Dermis microvascular lymphatic vessel endothelial cell (primary cell): ENCODE measurements at regions not wholly inside any gene's neighbourhood (a gene's known extent, or its start where the extent isn't known, plus 50 kb on each side); places are given as distances from the start of the nearest gene placed in this dataset.
A peak's percentile ranks its signal among the peaks of the same experiment; 100 is the strongest.

Experiments used
- DNase-seq, 2 donors: peaks; one replicate each; pipeline versions ENCODE4 v3.0.0 to v3.0.0-alpha.2; 2010; ENCODE audit warnings: low read depth in 2 of 2

GRCh38 chr11:22491555-22492225 lies 133.9 kb downstream of the FANCF start:
- DNase-seq: no peak

- no peak for DNase-seq
Measured at GRCh38 chr11:22479971-22480720, 142.0 kb downstream of the SLC17A6 start.

DNA sequence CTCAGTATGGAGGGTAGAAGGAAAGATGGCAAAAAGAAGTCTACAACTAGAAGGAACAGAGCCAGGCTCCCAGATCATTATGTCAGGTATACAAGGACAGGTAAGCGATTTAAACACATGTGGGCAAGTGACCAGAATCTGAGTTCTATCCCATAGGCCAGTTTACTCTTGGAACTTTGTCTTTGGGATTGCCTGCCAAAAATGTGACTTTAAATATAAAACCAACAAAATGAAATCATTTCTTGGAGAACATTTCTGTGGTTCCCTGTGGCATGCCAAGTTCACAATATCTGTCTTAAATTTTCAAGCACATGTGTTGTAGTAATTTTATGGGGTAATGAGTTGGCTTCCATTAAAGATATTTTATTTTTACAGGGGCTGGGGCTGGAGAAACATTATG lies 141.0 kb downstream of the SLC17A6 start:
- DNase-seq: no peak

GRCh38 chr11:22478169-22478568 lies 140.0 kb downstream of the SLC17A6 start:
- DNase-seq: no peak

DNA sequence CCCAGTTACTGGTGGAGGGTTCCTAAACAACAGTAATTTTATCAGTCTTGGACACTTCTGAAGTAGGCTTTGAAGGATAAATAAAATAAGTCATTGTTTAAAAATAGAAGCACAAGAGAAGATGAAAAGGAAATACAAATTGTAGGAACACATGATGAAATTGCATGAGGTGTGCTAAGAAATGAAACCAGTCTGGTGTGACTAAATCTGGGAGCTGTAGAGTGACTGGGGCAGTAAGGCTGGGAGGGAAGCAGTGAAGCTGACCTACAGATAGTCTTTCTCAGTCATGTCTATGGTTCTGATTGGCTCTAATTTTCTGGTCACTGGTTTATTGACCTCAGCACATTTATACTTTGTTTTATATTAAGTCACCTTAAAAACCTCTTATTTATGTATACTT lies 139.1 kb downstream of the SLC17A6 start:
- no peak for DNase-seq

- no peak for DNase-seq
Measured at GRCh38 chr11:22476589-22476988, 138.4 kb downstream of the SLC17A6 start.

DNA sequence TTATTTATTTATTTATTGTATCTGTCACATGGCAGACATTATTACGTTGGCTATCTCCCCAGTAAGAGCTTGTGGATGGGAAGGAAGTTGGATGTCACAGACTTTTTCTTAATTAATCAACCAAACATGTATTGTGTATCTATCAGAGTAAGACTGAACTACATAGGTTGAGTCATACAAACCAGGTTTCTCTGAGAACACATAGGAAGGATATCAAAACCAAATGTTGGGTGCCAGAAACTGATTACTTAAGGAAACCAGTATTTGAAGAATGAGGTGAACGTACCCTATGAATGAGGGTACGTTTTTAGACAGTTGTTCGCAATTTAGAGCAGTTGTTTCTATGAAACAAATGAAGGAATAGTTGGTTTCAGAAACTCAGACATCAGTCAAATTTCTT lies 136.4 kb downstream of the SLC17A6 start:
- no peak for DNase-seq

GRCh38 chr11:22473586-22473985 lies 135.4 kb downstream of the SLC17A6 start:
- no peak for DNase-seq

- DNase-seq: peak in 1 of 2 donors; percentile 1
Measured at GRCh38 chr11:22472306-22472705, 134.1 kb downstream of the SLC17A6 start.

- DNase-seq: no peak
Measured at GRCh38 chr11:22471385-22471784, 133.2 kb downstream of the SLC17A6 start.

DNA sequence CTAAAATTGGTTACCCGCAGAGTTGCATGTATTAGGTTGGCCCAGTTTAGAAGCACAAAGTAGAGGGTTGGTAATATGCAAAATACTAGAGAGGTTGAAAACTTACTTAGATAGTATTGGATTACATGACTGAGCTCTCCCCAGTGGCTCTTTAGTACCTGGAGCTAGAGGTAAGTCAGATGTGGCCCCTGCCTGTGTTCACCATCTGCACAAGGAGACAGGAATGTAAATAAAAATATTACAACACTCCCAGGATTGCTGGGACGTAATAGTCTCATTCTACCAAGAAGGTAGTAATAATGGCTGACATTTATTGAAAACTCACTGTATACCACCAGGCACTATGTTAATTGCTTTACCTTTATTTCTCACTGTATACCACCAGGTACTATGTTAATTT lies 129.6 kb downstream of the SLC17A6 start:
- DNase-seq: no peak

GRCh38 chr11:22467248-22467647 lies 129.1 kb downstream of the SLC17A6 start:
- DNase-seq: no peak

- no peak for DNase-seq
Measured at GRCh38 chr11:22466809-22467208, 128.6 kb downstream of the SLC17A6 start.

- DNase-seq: no peak
Measured at GRCh38 chr11:22466351-22466750, 128.2 kb downstream of the SLC17A6 start.

DNA sequence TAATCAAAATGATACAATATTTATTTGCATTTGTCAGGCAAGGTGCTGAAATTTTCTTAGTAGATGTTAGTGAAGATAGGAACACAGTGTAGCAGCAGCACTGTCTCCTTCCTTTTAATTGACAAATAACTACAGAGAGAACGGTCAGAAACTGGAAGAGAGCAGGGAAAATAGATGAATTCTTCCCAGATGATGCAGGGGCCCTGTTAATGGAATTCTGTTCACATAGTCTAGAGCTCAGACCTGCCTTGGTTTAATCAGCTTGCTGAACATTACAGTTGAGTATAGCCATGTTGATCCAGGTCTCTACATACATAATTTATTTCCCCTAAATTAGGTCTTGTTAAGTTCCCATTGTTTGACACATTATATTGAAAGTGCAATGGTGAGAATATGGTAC lies 127.4 kb downstream of the SLC17A6 start:
- DNase-seq: no peak

DNA sequence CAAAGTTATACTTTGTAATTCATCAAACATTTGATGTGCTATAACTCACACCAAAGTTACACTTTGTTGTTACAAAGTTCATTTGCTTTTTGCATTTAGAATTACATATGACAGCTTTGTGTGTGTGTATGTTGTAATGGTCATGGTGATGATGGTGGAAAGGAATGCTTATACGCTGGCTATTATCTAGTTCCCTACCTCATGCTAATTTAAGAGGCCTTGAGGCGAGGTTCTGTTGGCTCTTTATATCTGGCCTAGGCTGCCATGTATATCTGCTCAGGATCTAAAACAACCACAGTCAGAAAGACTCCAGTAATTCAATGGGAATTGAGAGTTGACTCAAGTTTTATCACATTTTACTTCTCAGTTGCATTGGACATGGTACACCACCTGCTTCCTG lies 123.4 kb downstream of the SLC17A6 start:
- no peak for DNase-seq

- no peak for DNase-seq
Measured at GRCh38 chr11:22460181-22460580, 122.0 kb downstream of the SLC17A6 start.

DNA sequence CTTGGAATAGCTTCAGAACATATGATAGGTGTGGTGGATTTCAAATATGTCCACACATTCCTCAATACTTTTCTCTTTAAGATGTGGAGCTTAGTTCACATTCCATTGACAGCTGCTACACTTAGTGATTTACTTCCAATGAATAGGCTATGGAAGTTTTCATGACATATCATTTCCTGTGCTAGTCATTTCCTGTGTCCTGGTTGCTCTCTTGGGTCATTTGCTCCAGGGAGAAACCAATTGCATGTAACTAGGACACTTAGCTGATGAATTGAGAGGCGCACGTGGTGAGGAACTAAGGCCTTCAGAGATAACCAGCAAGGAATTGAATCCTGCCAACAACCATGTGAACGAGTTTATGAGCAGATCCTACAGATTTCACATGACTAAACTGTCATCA lies 120.9 kb downstream of the SLC17A6 start:
- peak; percentile 39 to 73 for DNase-seq

DNA sequence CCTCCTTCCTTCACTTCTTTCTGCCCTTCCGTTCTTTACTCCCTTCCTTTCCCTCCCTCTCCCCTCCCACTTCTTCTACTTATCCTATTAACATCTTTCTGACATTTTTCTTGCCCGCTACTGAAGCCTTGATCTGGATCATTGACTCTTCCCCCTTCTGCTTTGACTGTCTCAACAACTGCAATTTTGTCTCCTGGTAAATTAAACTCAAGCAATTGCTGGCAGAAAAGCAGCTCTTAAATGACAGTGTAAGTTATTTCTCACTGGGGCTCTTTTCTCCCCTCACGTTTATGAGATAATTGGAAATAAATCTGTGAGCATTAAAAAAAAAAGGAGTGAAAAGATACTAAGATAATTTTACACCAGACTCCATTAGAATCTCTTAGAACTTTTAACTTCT lies 120.0 kb downstream of the SLC17A6 start:
- no peak for DNase-seq

- DNase-seq: no peak
Measured at GRCh38 chr11:22456993-22457762, 119.0 kb downstream of the SLC17A6 start.

DNA sequence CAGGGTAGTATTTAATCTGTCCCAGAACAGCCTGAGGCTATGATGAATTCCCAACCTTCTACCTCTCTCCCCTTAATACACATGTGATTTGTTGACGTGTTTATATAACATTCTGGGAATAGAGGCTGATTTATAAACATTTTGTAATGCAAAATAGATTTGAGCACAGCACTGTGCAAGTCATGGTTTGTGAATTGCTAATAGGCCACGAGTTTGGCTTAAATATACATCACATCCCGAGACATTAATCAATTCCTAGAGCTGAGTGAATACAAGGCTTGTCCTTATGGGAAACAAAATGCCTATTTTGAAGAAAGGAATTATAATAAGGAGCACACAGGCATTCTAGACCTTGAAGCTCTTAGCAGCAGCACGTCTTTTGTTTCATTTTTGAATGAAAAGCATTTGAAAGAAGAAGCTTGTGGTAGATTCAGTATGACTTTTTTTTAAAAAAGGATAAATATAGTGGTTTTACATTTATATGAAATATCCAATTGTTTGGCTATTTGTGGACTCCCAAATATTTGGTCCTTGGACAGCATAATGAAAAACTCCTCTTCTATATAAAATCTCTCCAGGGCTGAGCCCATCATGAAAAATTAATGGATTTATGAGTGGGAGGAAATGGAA lies 116.4 kb downstream of the SLC17A6 start:
- DNase-seq: no peak

DNA sequence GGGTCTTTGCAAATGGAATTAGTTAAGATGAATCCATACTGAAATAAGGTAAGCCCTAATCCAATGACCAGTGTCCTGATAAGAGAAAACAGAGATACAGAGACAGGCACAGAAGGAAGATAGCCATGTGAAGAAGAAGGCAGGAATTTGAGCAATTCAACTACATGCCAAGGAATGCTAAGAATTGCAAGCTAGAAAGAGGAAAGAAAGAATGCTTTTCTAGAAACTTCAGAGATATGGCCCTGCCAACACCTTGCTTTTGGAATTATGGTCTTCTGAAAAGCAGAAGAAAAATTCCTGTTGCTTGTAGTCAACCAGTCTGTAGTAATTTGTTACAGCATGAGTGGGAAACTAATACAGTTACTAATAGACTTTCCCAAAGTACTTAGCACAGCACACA lies 111.3 kb downstream of the SLC17A6 start:
- no peak for DNase-seq
